GM18951 (cell line): ENCODE measurements at regions not wholly inside any gene's neighbourhood (a gene's known extent, or its start where the extent isn't known, plus 50 kb on each side); places are given as distances from the start of the nearest gene placed in this dataset.
"Not testable (repeated sequence)": the region's sequence is repeated elsewhere in the genome, so short reads cannot be mapped to it uniquely, and the experiment has no call there.

Source experiments
- POLR2A ChIP-seq: IDR thresholded peaks from 4 replicates; pipeline ENCODE4 v1.6.1; 2011; ENCODE audit warnings: mild to moderate bottlenecking; ENCODE audit not compliant: insufficient read length, insufficient read depth; ENCODE audit errors: extremely low read depth
- in situ Hi-C: fragments of 300-500 bp; cut with MboI; formaldehyde crosslinking; loops from one replicate; pipeline ENCODE4 v1.12.0; 2022; ENCODE audit warnings: low sequenced_read_pairs, mixed read lengths, inconsistent platforms; ENCODE audit not compliant: unreplicated experiment

GRCh38 chr3:88467191-88467590, 317.4 kb downstream of the C3orf38 start:
- TF ChIP-seq POLR2A: no peak
- in situ Hi-C loops: no loop called here

GRCh38 chr3:88469216-88469615, 319.5 kb downstream of the C3orf38 start:
- in situ Hi-C loops: no loop called here
- no peak for TF ChIP-seq POLR2A

- in situ Hi-C loops: no loop called here
- TF ChIP-seq POLR2A: no peak
Measured at GRCh38 chr3:88478460-88478859, 328.7 kb downstream of the C3orf38 start.

GRCh38 chr3:88480822-88481221, 331.1 kb downstream of the C3orf38 start:
- in situ Hi-C loops: no loop called here
- TF ChIP-seq POLR2A: no peak

- in situ Hi-C loops: no loop called here
- TF ChIP-seq POLR2A: no peak
Measured at GRCh38 chr3:88485001-88485400, 335.2 kb downstream of the C3orf38 start.

- in situ Hi-C loops: not testable (repeated sequence)
Measured at GRCh38 chr3:88508818-88509217, 359.1 kb downstream of the C3orf38 start.

- in situ Hi-C loops: no loop called here
- TF ChIP-seq POLR2A: no peak
Measured at GRCh38 chr3:88509582-88509981, 359.8 kb downstream of the C3orf38 start.

GRCh38 chr3:88528494-88528893, 378.7 kb downstream of the C3orf38 start:
- in situ Hi-C loops: no loop called here

GRCh38 chr3:88534534-88534933, 384.8 kb downstream of the C3orf38 start:
- no peak for TF ChIP-seq POLR2A
- in situ Hi-C loops: no loop called here

More at GRCh38 chr3:88528494-88528893, 378.7 kb downstream of the C3orf38 start:
- TF ChIP-seq POLR2A: no peak

GRCh38 chr3:88535563-88535962, 385.8 kb downstream of the C3orf38 start:
- in situ Hi-C loops: no loop called here
- TF ChIP-seq POLR2A: no peak

- in situ Hi-C loops: no loop called here
- no peak for TF ChIP-seq POLR2A
Measured at GRCh38 chr3:88542916-88543315, 393.2 kb downstream of the C3orf38 start.

- in situ Hi-C loops: no loop called here
- no peak for TF ChIP-seq POLR2A
Measured at GRCh38 chr3:88572450-88572849, 422.7 kb downstream of the C3orf38 start.

- no peak for TF ChIP-seq POLR2A
- in situ Hi-C loops: no loop called here
Measured at GRCh38 chr3:88573472-88573871, 423.7 kb downstream of the C3orf38 start.

- in situ Hi-C loops: no loop called here
- no peak for TF ChIP-seq POLR2A
Measured at GRCh38 chr3:88574146-88574545, 424.4 kb downstream of the C3orf38 start.

GRCh38 chr3:88584451-88584850, 434.7 kb downstream of the C3orf38 start:
- TF ChIP-seq POLR2A: no peak
- in situ Hi-C loops: no loop called here

GRCh38 chr3:88586121-88586640, 436.4 kb downstream of the C3orf38 start:
- TF ChIP-seq POLR2A: no peak
- in situ Hi-C loops: no loop called here

GRCh38 chr3:88589138-88589537, 439.4 kb downstream of the C3orf38 start:
- in situ Hi-C loops: no loop called here
- TF ChIP-seq POLR2A: no peak
